Activated CD4-positive, alpha-beta memory T cell treated with anti-CD3 and anti-CD28 coated beads, Interleukin-2, amount 10 ng/mL, durations not matched to agents 7 days and 5 days (primary cell): ENCODE measurements at regions not wholly inside any gene's neighbourhood (a gene's known extent, or its start where the extent isn't known, plus 50 kb on each side); places are given as distances from the start of the nearest gene placed in this dataset.

Source experiments
- CTCF ChIA-PET: fragments of 350-600 bp; sonication (Branson Sonifier 250); formaldehyde crosslinking; loops from one replicate; lab custom pipeline; 2021; ENCODE audit warnings: antibody characterized with exemption, inconsistent platforms; lab: Charles Lee
- POLR2A ChIA-PET: fragments of 350-600 bp; sonication (Branson Sonifier 250); formaldehyde crosslinking; loops from one replicate; lab custom pipeline; 2021; ENCODE audit warnings: antibody characterized with exemption; lab: Charles Lee
- DNase-seq: peaks from one replicate; pipeline ENCODE4 v3.0.0-alpha.2; 2020
- H3K27ac Mint-ChIP-seq: one replicate; pipeline ENCODE4 v1.8.0; 2021; ENCODE audit warnings: mild to moderate bottlenecking, mixed read lengths
- H3K27me3 Mint-ChIP-seq: one replicate; pipeline ENCODE4 v1.8.0; 2021; ENCODE audit warnings: mixed read lengths
- H3K36me3 Mint-ChIP-seq: one replicate; pipeline ENCODE4 v1.8.0; 2021; ENCODE audit warnings: low read depth, mixed read lengths
- H3K4me1 Mint-ChIP-seq: one replicate; pipeline ENCODE4 v1.8.0; 2021; ENCODE audit warnings: mixed read lengths
- H3K4me3 Mint-ChIP-seq: one replicate; pipeline ENCODE4 v1.8.0; 2021; ENCODE audit warnings: mild to moderate bottlenecking, mixed read lengths
- H3K9me3 Mint-ChIP-seq: one replicate; pipeline ENCODE4 v1.8.0; 2021; ENCODE audit warnings: mixed read lengths

- ChIA-PET POLR2A (no interaction called here), CTCF (no interaction called here)
- no peak overlapping the region for H3K4me3 Mint-ChIP-seq
- H3K27me3 Mint-ChIP-seq, result peaks cover 2% of the 10 kb centered on the region
- H3K4me1 Mint-ChIP-seq, result no peaks in the 10 kb centered on the region
- no peaks in the 10 kb centered on the region for H3K36me3 Mint-ChIP-seq
- H3K9me3 Mint-ChIP-seq, result no peaks in the 10 kb centered on the region
- H3K27ac Mint-ChIP-seq, result no peak overlapping the region
- no peak for DNase-seq
Observed at GRCh38 chr11:45473341-45473895, 187.3 kb upstream of the SYT13 start.

- CTCF ChIA-PET, result interaction anchor here (0.7 kb wide), 1 partner anchor 206 kb away, joined by 3 read pairs; no protein-coding TSS in a partner anchor
- Mint-ChIP-seq H3K4me3 (no peak overlapping the region), H3K4me1 (no peaks in the 10 kb centered on the region), H3K36me3 (no peaks in the 10 kb centered on the region), H3K27ac (no peak overlapping the region), H3K9me3 (no peaks in the 10 kb centered on the region), H3K27me3 (no peaks in the 10 kb centered on the region)
- POLR2A ChIA-PET, result no interaction called here
- no peak for DNase-seq
Observed at GRCh38 chr11:45472716-45473317, 186.7 kb upstream of the SYT13 start.

- H3K27ac Mint-ChIP-seq, result no peak overlapping the region
- CTCF ChIA-PET, result no interaction called here
- H3K4me1 Mint-ChIP-seq, result no peaks in the 10 kb centered on the region
- H3K27me3 Mint-ChIP-seq, result no peaks in the 10 kb centered on the region
- POLR2A ChIA-PET, result no interaction called here
- no peak for DNase-seq
- H3K4me3 Mint-ChIP-seq, result no peak overlapping the region
- no peaks in the 10 kb centered on the region for H3K9me3 Mint-ChIP-seq
- H3K36me3 Mint-ChIP-seq, result no peaks in the 10 kb centered on the region
Observed at GRCh38 chr11:45471266-45471665, 185.1 kb upstream of the SYT13 start.

GRCh38 chr11:45470794-45471167, 184.6 kb upstream of the SYT13 start:
- no peaks in the 10 kb centered on the region for H3K4me1 Mint-ChIP-seq
- no peaks in the 10 kb centered on the region for H3K36me3 Mint-ChIP-seq
- ChIA-PET POLR2A (no interaction called here), CTCF (interaction anchor here (1.1 kb wide), 1 partner anchor 130 kb away, joined by 3 read pairs; no protein-coding TSS in a partner anchor)
- no peak overlapping the region for H3K27ac Mint-ChIP-seq
- H3K4me3 Mint-ChIP-seq, result no peak overlapping the region
- H3K9me3 Mint-ChIP-seq, result no peaks in the 10 kb centered on the region
- H3K27me3 Mint-ChIP-seq, result no peaks in the 10 kb centered on the region
- no peak for DNase-seq

DNA sequence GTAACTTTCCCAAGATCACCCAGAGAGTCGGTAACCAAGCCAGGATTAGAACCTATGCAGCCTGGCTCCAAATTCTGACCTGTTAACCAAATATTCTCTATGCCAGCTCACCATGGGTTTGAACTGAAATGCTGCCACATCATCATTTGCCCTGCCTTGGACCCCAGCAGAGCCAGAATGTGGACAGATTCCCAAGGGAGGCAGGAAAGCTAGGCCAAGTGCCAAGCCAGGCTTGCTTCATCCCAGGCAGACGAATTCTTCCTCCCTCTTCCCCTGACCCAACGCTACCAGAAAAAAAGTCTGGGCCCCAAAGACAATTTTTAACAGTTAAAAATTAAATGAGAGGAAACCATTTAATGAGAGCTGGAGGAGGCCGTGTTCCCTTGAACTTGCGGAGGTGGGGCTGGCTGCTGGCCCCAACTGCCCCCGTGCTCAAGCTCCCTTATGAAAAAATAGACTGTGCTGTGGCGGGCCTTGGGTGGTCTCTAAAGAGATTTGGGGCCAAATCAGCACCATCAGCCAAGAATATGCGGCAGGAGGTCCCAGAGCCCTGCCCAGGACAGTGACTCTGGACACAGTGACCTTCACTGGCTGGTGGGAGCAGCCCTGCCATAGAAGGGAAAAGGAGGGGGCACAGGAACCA, 184.1 kb upstream of the SYT13 start:
- Mint-ChIP-seq H3K27me3 (no peaks in the 10 kb centered on the region), H3K4me3 (no peak overlapping the region), H3K4me1 (no peaks in the 10 kb centered on the region), H3K27ac (no peak overlapping the region), H3K9me3 (no peaks in the 10 kb centered on the region), H3K36me3 (no peaks in the 10 kb centered on the region)
- POLR2A ChIA-PET, result no interaction called here
- CTCF ChIA-PET, result interaction anchor here (1.1 kb wide), 1 partner anchor 130 kb away, joined by 3 read pairs; no protein-coding TSS in a partner anchor
- DNase-seq, result no peak

- Mint-ChIP-seq H3K4me1 (no peaks in the 10 kb centered on the region), H3K9me3 (no peaks in the 10 kb centered on the region), H3K27ac (no peak overlapping the region), H3K27me3 (peaks cover 3% of the 10 kb centered on the region), H3K4me3 (no peak overlapping the region), H3K36me3 (no peaks in the 10 kb centered on the region)
- ChIA-PET POLR2A (no interaction called here), CTCF (no interaction called here)
- DNase-seq, result no peak
Observed at GRCh38 chr11:45468267-45468856, 182.2 kb upstream of the SYT13 start.

DNA sequence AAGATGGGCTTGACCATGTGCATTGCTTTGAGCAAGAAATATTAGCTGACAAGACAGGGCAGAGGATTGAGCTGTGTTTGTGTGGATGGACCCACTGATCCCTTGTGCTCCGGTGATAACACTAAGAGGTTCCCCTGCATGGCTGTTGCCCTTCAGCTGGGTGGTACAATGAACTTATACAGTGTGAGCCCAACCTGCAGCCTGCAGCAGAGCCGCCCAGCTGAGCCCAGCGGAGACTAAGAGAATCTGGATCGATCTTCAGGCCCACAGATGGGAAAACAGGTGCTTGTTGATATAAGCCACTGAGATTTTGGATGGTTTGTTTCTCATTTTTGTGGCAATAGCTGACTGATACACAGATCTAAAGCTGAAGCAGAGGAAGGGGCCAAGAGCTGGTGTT, 177.4 kb upstream of the SYT13 start:
- H3K27me3 Mint-ChIP-seq, result peaks cover 9% of the 10 kb centered on the region
- no peak overlapping the region for H3K27ac Mint-ChIP-seq
- no peaks in the 10 kb centered on the region for H3K36me3 Mint-ChIP-seq
- H3K4me1 Mint-ChIP-seq, result no peaks in the 10 kb centered on the region
- no peaks in the 10 kb centered on the region for H3K9me3 Mint-ChIP-seq
- ChIA-PET CTCF (no interaction called here), POLR2A (no interaction called here)
- H3K4me3 Mint-ChIP-seq, result no peak overlapping the region
- no peak for DNase-seq

- CTCF ChIA-PET, result no interaction called here
- Mint-ChIP-seq H3K27me3 (peaks cover 11% of the 10 kb centered on the region), H3K4me1 (no peaks in the 10 kb centered on the region), H3K9me3 (no peaks in the 10 kb centered on the region), H3K27ac (no peak overlapping the region), H3K36me3 (no peaks in the 10 kb centered on the region), H3K4me3 (no peak overlapping the region)
- DNase-seq, result no peak
- POLR2A ChIA-PET, result no interaction called here
Observed at GRCh38 chr11:45461514-45461913, 175.4 kb upstream of the SYT13 start.

DNA sequence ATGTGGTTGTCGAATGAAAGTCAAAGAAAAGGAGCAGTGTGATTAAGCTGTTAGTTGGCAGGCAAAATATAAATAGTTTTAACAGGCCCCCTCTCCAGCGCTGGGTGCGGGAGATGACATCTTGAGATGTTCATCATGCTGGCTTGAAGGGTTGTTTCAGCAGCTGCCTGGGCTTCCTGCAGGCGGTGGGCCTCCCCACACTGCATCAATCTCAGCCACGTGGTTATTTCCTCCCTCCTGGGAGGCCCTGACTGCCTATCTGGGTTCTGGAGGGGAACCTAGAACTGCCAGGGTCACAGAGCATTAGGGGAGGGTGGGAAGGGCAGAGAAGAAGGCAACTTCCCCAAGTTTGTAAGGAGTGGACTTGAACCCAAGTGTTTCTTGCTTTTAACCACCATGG, 173.3 kb upstream of the SYT13 start:
- no peak overlapping the region for H3K4me3 Mint-ChIP-seq
- POLR2A ChIA-PET, result no interaction called here
- no peaks in the 10 kb centered on the region for H3K9me3 Mint-ChIP-seq
- no peak overlapping the region for H3K27ac Mint-ChIP-seq
- H3K4me1 Mint-ChIP-seq, result no peaks in the 10 kb centered on the region
- CTCF ChIA-PET, result no interaction called here
- DNase-seq, result no peak
- H3K27me3 Mint-ChIP-seq, result peaks cover 14% of the 10 kb centered on the region
- H3K36me3 Mint-ChIP-seq, result no peaks in the 10 kb centered on the region

- Mint-ChIP-seq H3K27ac (no peak overlapping the region), H3K4me1 (no peaks in the 10 kb centered on the region), H3K4me3 (no peak overlapping the region), H3K9me3 (no peaks in the 10 kb centered on the region), H3K36me3 (no peaks in the 10 kb centered on the region), H3K27me3 (peaks cover 11% of the 10 kb centered on the region)
- no peak for DNase-seq
- ChIA-PET CTCF (no interaction called here), POLR2A (no interaction called here)
Observed at GRCh38 chr11:45458269-45458668, 172.1 kb upstream of the SYT13 start.

- Mint-ChIP-seq H3K27me3 (peaks cover 11% of the 10 kb centered on the region), H3K36me3 (no peaks in the 10 kb centered on the region), H3K27ac (no peak overlapping the region), H3K4me1 (no peaks in the 10 kb centered on the region), H3K9me3 (no peaks in the 10 kb centered on the region), H3K4me3 (no peak overlapping the region)
- no peak for DNase-seq
- CTCF ChIA-PET, result no interaction called here
- POLR2A ChIA-PET, result no interaction called here
Observed at GRCh38 chr11:45457649-45458048, 171.5 kb upstream of the SYT13 start.

DNA sequence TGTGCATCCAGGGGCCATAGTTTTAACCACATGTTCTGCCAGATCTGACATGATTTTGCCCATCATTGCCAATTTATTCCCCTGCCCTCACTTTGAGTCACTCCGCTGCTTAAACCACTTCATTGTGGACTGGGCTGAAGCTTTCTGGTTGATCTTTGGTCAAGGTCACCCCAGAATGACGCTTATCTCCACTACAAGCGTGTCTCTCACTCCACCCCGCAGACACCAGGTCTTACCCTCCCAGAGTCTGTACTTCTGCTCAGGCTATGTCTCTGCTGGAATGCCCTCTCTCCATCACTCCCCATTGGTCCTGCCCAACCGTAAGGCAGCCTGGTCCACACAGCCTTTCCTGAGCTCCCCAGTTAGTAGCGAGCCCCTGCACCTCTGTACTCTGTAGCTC, 170.5 kb upstream of the SYT13 start:
- no peak overlapping the region for H3K4me3 Mint-ChIP-seq
- no peaks in the 10 kb centered on the region for H3K9me3 Mint-ChIP-seq
- H3K36me3 Mint-ChIP-seq, result no peaks in the 10 kb centered on the region
- H3K27me3 Mint-ChIP-seq, result peaks cover 11% of the 10 kb centered on the region
- H3K4me1 Mint-ChIP-seq, result no peaks in the 10 kb centered on the region
- ChIA-PET CTCF (no interaction called here), POLR2A (no interaction called here)
- no peak for DNase-seq
- H3K27ac Mint-ChIP-seq, result no peak overlapping the region

DNA sequence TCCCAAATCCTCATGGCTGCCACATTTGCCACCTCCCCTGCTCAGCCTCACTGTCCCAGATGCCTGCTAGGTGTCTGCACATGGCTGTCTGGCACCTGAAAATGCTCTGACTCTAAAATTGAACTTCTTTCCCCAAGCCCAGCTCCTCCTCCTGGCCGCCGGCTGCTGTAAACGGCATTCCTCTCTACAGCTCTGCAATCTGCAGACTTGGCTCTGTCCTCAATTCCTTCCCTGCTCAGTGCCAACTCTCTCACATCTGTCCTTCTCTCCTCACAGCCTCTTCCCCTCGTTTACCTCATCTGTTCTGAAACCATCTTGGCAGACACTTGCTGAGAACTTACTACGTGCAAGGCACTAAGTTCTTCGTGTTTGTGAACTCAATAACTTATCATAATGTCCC, 169.4 kb upstream of the SYT13 start:
- POLR2A ChIA-PET, result no interaction called here
- H3K36me3 Mint-ChIP-seq, result no peaks in the 10 kb centered on the region
- no peak for DNase-seq
- CTCF ChIA-PET, result no interaction called here
- H3K9me3 Mint-ChIP-seq, result no peaks in the 10 kb centered on the region
- peaks cover 8% of the 10 kb centered on the region for H3K27me3 Mint-ChIP-seq
- H3K27ac Mint-ChIP-seq, result no peak overlapping the region
- no peak overlapping the region for H3K4me3 Mint-ChIP-seq
- no peaks in the 10 kb centered on the region for H3K4me1 Mint-ChIP-seq
